IMR-90 (cell line): ENCODE measurements at regions not wholly inside any gene's neighbourhood (a gene's known extent, or its start where the extent isn't known, plus 50 kb on each side); places are given as distances from the start of the nearest gene placed in this dataset.

Experiments
- ATAC-seq: fragments of 200-7000 bp; cut with Tn5 transposase; 2 replicates; pipeline ENCODE4 v1.9.1; 2020; ENCODE audit warnings: low read depth, mild to moderate bottlenecking, moderate library complexity
- BruUV-seq: library from RNA; stranded (reverse); fragments of 400-500 nt; replicated peaks from 2 replicates; lab custom pipeline; 2021; lab: Mats Ljungman, UMichigan
- CTCF ChIA-PET: fragments of 300-600 bp; formaldehyde crosslinking; extraction: SDS; loops from one replicate; lab custom pipeline; 2021; ENCODE audit warnings: antibody characterized with exemption; lab: Yijun Ruan, JAX
- POLR2A ChIA-PET: fragments of 300-600 bp; sonication (Branson Sonifier 250); formaldehyde crosslinking; loops from one replicate; lab custom pipeline; 2022; ENCODE audit warnings: antibody characterized with exemption; ENCODE audit not compliant: unreplicated experiment; lab: Charles Lee
- DNase-seq: peaks from one replicate; pipeline ENCODE4 v3.0.0; 2013
- H2AFZ ChIP-seq: replicated peaks from 2 replicates; pipeline ENCODE3; 2013; ENCODE audit warnings: low read length, mild to moderate bottlenecking; ENCODE audit not compliant: poor library complexity
- H2AK5ac ChIP-seq: 2 replicates; pipeline ENCODE4 v1.6.1; 2013; ENCODE audit warnings: low read depth, low read length, inconsistent platforms
- H2AK9ac ChIP-seq: replicated peaks from 2 replicates; pipeline ENCODE3; 2013; ENCODE audit warnings: mild to moderate bottlenecking, low read depth, low read length, moderate library complexity; ENCODE audit not compliant: poor library complexity
- H2BK120ac ChIP-seq: 2 replicates; pipeline ENCODE4 v1.6.1; 2013; ENCODE audit warnings: low read depth, low read length, inconsistent platforms
- H2BK15ac ChIP-seq: 3 replicates; pipeline ENCODE4 v1.6.1; 2013; ENCODE audit warnings: low read depth, low read length, inconsistent platforms
- H2BK20ac ChIP-seq: 2 replicates; pipeline ENCODE4 v1.6.1; 2013; ENCODE audit warnings: low read depth, mild to moderate bottlenecking, inconsistent platforms, low read length, moderate library complexity
- H2BK5ac ChIP-seq: 2 replicates; pipeline ENCODE4 v1.6.1; 2013; ENCODE audit warnings: mild to moderate bottlenecking, low read depth, low read length, inconsistent platforms; ENCODE audit not compliant: poor library complexity, severe bottlenecking
- H3K14ac ChIP-seq: replicated peaks from 2 replicates; pipeline ENCODE4 v1.6.1; 2013; ENCODE audit warnings: low read depth, low read length, inconsistent platforms
- H3K18ac ChIP-seq: 2 replicates; pipeline ENCODE4 v1.6.1; 2013; ENCODE audit warnings: low read depth, low read length, control low read depth
- H3K23ac ChIP-seq: 2 replicates; pipeline ENCODE4 v1.6.1; 2013; ENCODE audit warnings: low read depth, low read length, inconsistent platforms
- H3K27ac ChIP-seq: 2 replicates; pipeline ENCODE4 v1.5.1; 2013; ENCODE audit warnings: mild to moderate bottlenecking, control low read depth, low read length; ENCODE audit not compliant: insufficient read depth
- H3K27me3 ChIP-seq: 2 replicates; pipeline ENCODE4 v1.6.1; 2013; ENCODE audit warnings: low read length; ENCODE audit not compliant: control insufficient read depth, insufficient read depth
- H3K36me3 ChIP-seq: 2 replicates; pipeline ENCODE4 v1.6.1; 2013; ENCODE audit warnings: low read length, mixed read lengths; ENCODE audit not compliant: control insufficient read depth, insufficient read depth
- H3K4ac ChIP-seq: 2 replicates; pipeline ENCODE4 v1.6.1; 2013; ENCODE audit warnings: low read depth, low read length, inconsistent platforms
- H3K4me1 ChIP-seq: 2 replicates; pipeline ENCODE4 v1.6.1; 2013; ENCODE audit warnings: low read length, mixed read lengths; ENCODE audit not compliant: control insufficient read depth, insufficient read depth
- H3K4me2 ChIP-seq: 2 replicates; pipeline ENCODE4 v1.6.1; 2013; ENCODE audit warnings: low read depth, mild to moderate bottlenecking, control low read depth, low read length, moderate library complexity
- H3K4me3 ChIP-seq: 2 replicates; pipeline ENCODE4 v1.5.1; 2013; ENCODE audit warnings: low read depth, mild to moderate bottlenecking, control low read depth, low read length, moderate library complexity; ENCODE audit not compliant: insufficient read depth
- H3K56ac ChIP-seq: 2 replicates; pipeline ENCODE4 v1.6.1; 2013; ENCODE audit warnings: low read length, inconsistent platforms; ENCODE audit not compliant: insufficient read depth; ENCODE audit errors: extremely low read depth
- H3K79me1 ChIP-seq, 2 experiments: 2 replicates each; pipeline ENCODE4 v1.6.1; 2013; ENCODE audit warnings: low read length in 2 of 2, inconsistent platforms in 1 of 2, low read depth in 1 of 2
- H3K9ac ChIP-seq: 2 replicates; pipeline ENCODE4 v1.6.1; 2013; ENCODE audit warnings: low read depth, low read length, control low read depth
- H3K9me1 ChIP-seq: 2 replicates; pipeline ENCODE4 v1.6.1; 2013; ENCODE audit warnings: low read length, inconsistent platforms; ENCODE audit not compliant: insufficient read depth
- H3K9me3 ChIP-seq: 2 replicates; pipeline ENCODE4 v1.6.1; 2013; ENCODE audit warnings: low read length; ENCODE audit not compliant: control insufficient read depth, insufficient read depth
- H4K20me1 ChIP-seq: 2 replicates; pipeline ENCODE4 v1.6.1; 2013; ENCODE audit warnings: low read length, inconsistent platforms; ENCODE audit not compliant: insufficient read depth
- H4K5ac ChIP-seq: 2 replicates; pipeline ENCODE4 v1.6.1; 2013; ENCODE audit warnings: mild to moderate bottlenecking, low read depth, low read length, control low read depth
- H4K8ac ChIP-seq, 2 experiments: 2 replicates each; pipeline ENCODE4 v1.6.1; 2013; ENCODE audit warnings: low read depth in 2 of 2, low read length in 2 of 2, control low read depth in 1 of 2, inconsistent platforms in 1 of 2
- H4K91ac ChIP-seq: 2 replicates; pipeline ENCODE4 v1.6.1; 2013; ENCODE audit warnings: low read depth, low read length, inconsistent platforms; ENCODE audit not compliant: insufficient read depth
- BHLHE40 ChIP-seq: fragments of 150-350 bp; IDR thresholded peaks from 2 replicates; pipeline ENCODE4 v1.6.1; 2016; ENCODE audit warnings: mild to moderate bottlenecking, low read depth, low read length
- CEBPB ChIP-seq: IDR thresholded peaks from 2 replicates; pipeline ENCODE4 v1.6.1; 2012; ENCODE audit warnings: low read depth, low read length, improper control_type of control experiment
- CHD1 ChIP-seq: IDR thresholded peaks from 2 replicates; pipeline ENCODE4 v1.6.1; 2012; ENCODE audit warnings: low read depth, low read length, improper control_type of control experiment
- FOS ChIP-seq: fragments of 150-350 bp; IDR thresholded peaks from 2 replicates; pipeline ENCODE4 v1.6.1; 2016; ENCODE audit warnings: low read depth, low read length
- NFE2L2 ChIP-seq: fragments of 150-350 bp; IDR thresholded peaks from 2 replicates; pipeline ENCODE4 v1.6.1; 2016; ENCODE audit warnings: low read depth, mild to moderate bottlenecking, low read length
- SMC3 ChIP-seq: fragments of 150-350 bp; IDR thresholded peaks from 2 replicates; pipeline ENCODE4 v1.6.1; 2016; ENCODE audit warnings: low read depth, mild to moderate bottlenecking, antibody characterized with exemption, low read length, moderate library complexity
- USF2 ChIP-seq: fragments of 150-350 bp; IDR thresholded peaks from 2 replicates; pipeline ENCODE4 v1.6.1; 2017; ENCODE audit warnings: mild to moderate bottlenecking, antibody characterized with exemption, low read length, low read depth
- dilution Hi-C: fragments of 300-500 bp; cut with HindIII; formaldehyde crosslinking; loops from one replicate; pipeline ENCODE4 v1.14.3; 2018; ENCODE audit warnings: low sequenced_read_pairs; ENCODE audit not compliant: unreplicated experiment
- in situ Hi-C: fragments of 300-500 bp; cut with MboI; formaldehyde crosslinking; loops from 3 replicates; pipeline ENCODE4 v1.14.3; 2019; ENCODE audit warnings: low sequenced_read_pairs, inconsistent platforms, mixed read lengths
- intact Hi-C: fragments of 100-400 bp; cut with micrococcal nuclease; formaldehyde crosslinking; loops from 2 replicates; pipeline ENCODE4 v1.10.0; 2022
- TF ChIP-seq, protein P1 (sequence below): fragments of 150-350 bp; IDR thresholded peaks from 2 replicates; pipeline ENCODE4 v1.6.1; 2016; ENCODE audit warnings: low read depth, mild to moderate bottlenecking, low read length, moderate library complexity, borderline replicate concordance

DNA sequence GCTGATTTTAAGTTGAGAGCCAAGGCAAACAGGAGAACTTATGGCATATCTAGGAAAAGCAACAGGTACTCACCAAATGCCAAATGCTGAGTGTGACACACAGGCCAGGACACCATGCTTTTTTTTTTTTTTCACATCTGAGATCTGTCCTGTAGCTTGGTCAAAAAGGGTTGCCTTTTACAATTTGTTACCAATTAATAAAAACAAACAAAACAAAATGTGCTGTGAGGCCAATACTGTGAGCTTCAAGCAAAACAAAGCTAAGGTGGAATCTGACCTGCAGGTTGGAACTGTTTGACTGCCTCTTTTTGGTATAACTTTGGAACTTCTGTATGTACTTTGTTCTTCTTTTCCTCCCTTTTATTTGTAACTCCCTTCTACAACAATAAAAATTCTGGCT lies 548.5 kb upstream of the IGFBP7 start:
- Histone ChIP-seq H2BK20ac (no peak overlapping the region), H3K14ac (no peak overlapping the region), H3K4me1 (no peaks in the 10 kb centered on the region), H3K4me3 (no peak overlapping the region), H3K4ac (no peak overlapping the region), H3K36me3 (no peaks in the 10 kb centered on the region), H4K20me1 (no peaks in the 10 kb centered on the region), H3K27ac (no peak overlapping the region), H2AFZ (no peak overlapping the region), H3K79me1 (no peaks in the 10 kb centered on the region), H2BK15ac (no peak overlapping the region), H3K9me3 (no peaks in the 10 kb centered on the region), H2AK9ac (no peak overlapping the region), H3K27me3 (no peaks in the 10 kb centered on the region), H2AK5ac (no peak overlapping the region), H4K5ac (no peak overlapping the region), H3K56ac (no peak overlapping the region), H3K23ac (no peak overlapping the region), H3K18ac (no peak overlapping the region), H4K8ac (no peak overlapping the region), H4K91ac (no peak overlapping the region), H3K4me2 (no peak overlapping the region), H3K9ac (no peak overlapping the region), H2BK120ac (no peak overlapping the region), H2BK5ac (no peak overlapping the region), H3K9me1 (no peaks in the 10 kb centered on the region)
- DNase-seq = no peak
- no peak for ATAC-seq
- in situ Hi-C loops (no loop called here), dilution Hi-C loops (no loop called here), intact Hi-C loops (no loop called here)
- ChIA-PET CTCF (no interaction called here), POLR2A (no interaction called here)
- TF ChIP-seq NFE2L2 (no peak), CEBPB (no peak), CHD1 (no peak), SMC3 (no peak), BHLHE40 (no peak), FOS (no peak), USF2 (no peak)
- TF ChIP-seq, protein P1, sequence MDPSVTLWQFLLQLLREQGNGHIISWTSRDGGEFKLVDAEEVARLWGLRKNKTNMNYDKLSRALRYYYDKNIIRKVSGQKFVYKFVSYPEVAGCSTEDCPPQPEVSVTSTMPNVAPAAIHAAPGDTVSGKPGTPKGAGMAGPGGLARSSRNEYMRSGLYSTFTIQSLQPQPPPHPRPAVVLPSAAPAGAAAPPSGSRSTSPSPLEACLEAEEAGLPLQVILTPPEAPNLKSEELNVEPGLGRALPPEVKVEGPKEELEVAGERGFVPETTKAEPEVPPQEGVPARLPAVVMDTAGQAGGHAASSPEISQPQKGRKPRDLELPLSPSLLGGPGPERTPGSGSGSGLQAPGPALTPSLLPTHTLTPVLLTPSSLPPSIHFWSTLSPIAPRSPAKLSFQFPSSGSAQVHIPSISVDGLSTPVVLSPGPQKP = no peak
- no TSS peak for BruUV-seq
